Stimulated activated naive CD8-positive, alpha-beta T cell treated with anti-CD3 and anti-CD28 coated beads, Interleukin-15, Interleukin-2, amounts not matched to agents 100 ng/mL and 50 ng/mL, for 24 hours (primary cell): ENCODE measurements at regions not wholly inside any gene's neighbourhood (a gene's known extent, or its start where the extent isn't known, plus 50 kb on each side); places are given as distances from the start of the nearest gene placed in this dataset.
"Not testable (repeated sequence)": the region's sequence is repeated elsewhere in the genome, so short reads cannot be mapped to it uniquely, and the experiment has no call there.

Source experiments
- H3K27ac Mint-ChIP-seq: one replicate; pipeline ENCODE4 v1.8.0; 2021; ENCODE audit warnings: mild to moderate bottlenecking, mixed read lengths
- H3K27me3 Mint-ChIP-seq: one replicate; pipeline ENCODE4 v1.8.0; 2021; ENCODE audit warnings: mixed read lengths
- H3K36me3 Mint-ChIP-seq: one replicate; pipeline ENCODE4 v1.8.0; 2021; ENCODE audit warnings: low read depth, mixed read lengths
- H3K4me1 Mint-ChIP-seq: one replicate; pipeline ENCODE4 v1.8.0; 2021; ENCODE audit warnings: low read depth, mixed read lengths
- H3K4me3 Mint-ChIP-seq: one replicate; pipeline ENCODE4 v1.8.0; 2021; ENCODE audit warnings: mild to moderate bottlenecking, mixed read lengths
- H3K9me3 Mint-ChIP-seq: one replicate; pipeline ENCODE4 v1.8.0; 2021; ENCODE audit warnings: mixed read lengths

- Mint-ChIP-seq H3K4me1 (no peaks in the 10 kb centered on the region), H3K27me3 (no peaks in the 10 kb centered on the region), H3K9me3 (peaks cover 8% of the 10 kb centered on the region), H3K36me3 (no peaks in the 10 kb centered on the region), H3K4me3 (no peak overlapping the region), H3K27ac (no peak overlapping the region)
These were observed 65.7 kb downstream of the SLITRK5 start for GRCh38 chr13:87736849-87737385.

GRCh38 chr13:87754097-87754496, 82.9 kb downstream of the SLITRK5 start:
- H3K9me3 Mint-ChIP-seq: no peaks in the 10 kb centered on the region
- no peak overlapping the region for H3K4me3 Mint-ChIP-seq
- H3K36me3 Mint-ChIP-seq: no peaks in the 10 kb centered on the region
- no peaks in the 10 kb centered on the region for H3K27me3 Mint-ChIP-seq
- H3K4me1 Mint-ChIP-seq: no peaks in the 10 kb centered on the region
- H3K27ac Mint-ChIP-seq: no peak overlapping the region

- Mint-ChIP-seq H3K27ac (no peak overlapping the region), H3K9me3 (peaks cover 6% of the 10 kb centered on the region), H3K4me3 (no peak overlapping the region), H3K36me3 (no peaks in the 10 kb centered on the region), H3K4me1 (no peaks in the 10 kb centered on the region), H3K27me3 (no peaks in the 10 kb centered on the region)
These were observed 98.3 kb downstream of the SLITRK5 start for GRCh38 chr13:87769445-87769844.

GRCh38 chr13:87777387-87777786, 106.2 kb downstream of the SLITRK5 start:
- Mint-ChIP-seq H3K27me3 (no peaks in the 10 kb centered on the region), H3K36me3 (no peaks in the 10 kb centered on the region), H3K4me1 (no peaks in the 10 kb centered on the region), H3K4me3 (no peak overlapping the region), H3K9me3 (no peaks in the 10 kb centered on the region), H3K27ac (no peak overlapping the region)

GRCh38 chr13:87778128-87778527, 107.0 kb downstream of the SLITRK5 start:
- Mint-ChIP-seq H3K36me3 (no peaks in the 10 kb centered on the region), H3K9me3 (no peaks in the 10 kb centered on the region), H3K4me3 (no peak overlapping the region), H3K27ac (no peak overlapping the region), H3K27me3 (no peaks in the 10 kb centered on the region), H3K4me1 (no peaks in the 10 kb centered on the region)

GRCh38 chr13:87779426-87779825, 108.3 kb downstream of the SLITRK5 start:
- H3K27ac Mint-ChIP-seq: no peak overlapping the region
- no peaks in the 10 kb centered on the region for H3K9me3 Mint-ChIP-seq
- H3K4me3 Mint-ChIP-seq: no peak overlapping the region
- H3K36me3 Mint-ChIP-seq: no peaks in the 10 kb centered on the region
- H3K27me3 Mint-ChIP-seq: no peaks in the 10 kb centered on the region
- H3K4me1 Mint-ChIP-seq: no peaks in the 10 kb centered on the region

- no peaks in the 10 kb centered on the region for H3K9me3 Mint-ChIP-seq
- H3K27ac Mint-ChIP-seq: no peak overlapping the region
- no peaks in the 10 kb centered on the region for H3K27me3 Mint-ChIP-seq
- H3K36me3 Mint-ChIP-seq: no peaks in the 10 kb centered on the region
- no peak overlapping the region for H3K4me3 Mint-ChIP-seq
- no peaks in the 10 kb centered on the region for H3K4me1 Mint-ChIP-seq
These were observed 112.2 kb downstream of the SLITRK5 start for GRCh38 chr13:87783366-87783765.

- Mint-ChIP-seq H3K27me3 (no peaks in the 10 kb centered on the region), H3K9me3 (no peaks in the 10 kb centered on the region), H3K27ac (no peak overlapping the region), H3K4me1 (no peaks in the 10 kb centered on the region), H3K36me3 (no peaks in the 10 kb centered on the region), H3K4me3 (no peak overlapping the region)
These were observed 117.2 kb downstream of the SLITRK5 start for GRCh38 chr13:87788363-87788762.

- Mint-ChIP-seq H3K9me3 (no peaks in the 10 kb centered on the region), H3K4me1 (no peaks in the 10 kb centered on the region), H3K36me3 (no peaks in the 10 kb centered on the region), H3K27me3 (no peaks in the 10 kb centered on the region), H3K27ac (no peak overlapping the region), H3K4me3 (no peak overlapping the region)
These were observed 121.7 kb downstream of the SLITRK5 start for GRCh38 chr13:87792878-87793277.

- peaks cover 4% of the 10 kb centered on the region for H3K9me3 Mint-ChIP-seq
- H3K4me3 Mint-ChIP-seq: no peak overlapping the region
- H3K27me3 Mint-ChIP-seq: no peaks in the 10 kb centered on the region
- H3K27ac Mint-ChIP-seq: no peak overlapping the region
- no peaks in the 10 kb centered on the region for H3K36me3 Mint-ChIP-seq
- H3K4me1 Mint-ChIP-seq: no peaks in the 10 kb centered on the region
These were observed 127.4 kb downstream of the SLITRK5 start for GRCh38 chr13:87798536-87798935.

GRCh38 chr13:87810391-87810801, 139.2 kb downstream of the SLITRK5 start:
- Mint-ChIP-seq H3K4me3 (no peak overlapping the region), H3K27me3 (no peaks in the 10 kb centered on the region), H3K27ac (no peak overlapping the region), H3K36me3 (no peaks in the 10 kb centered on the region), H3K4me1 (no peaks in the 10 kb centered on the region), H3K9me3 (peaks cover 4% of the 10 kb centered on the region)

GRCh38 chr13:87810920-87811344, 139.8 kb downstream of the SLITRK5 start:
- Mint-ChIP-seq H3K27ac (no peak overlapping the region), H3K9me3 (peaks cover 4% of the 10 kb centered on the region), H3K36me3 (no peaks in the 10 kb centered on the region), H3K4me1 (no peaks in the 10 kb centered on the region), H3K27me3 (no peaks in the 10 kb centered on the region), H3K4me3 (no peak overlapping the region)

GRCh38 chr13:87814403-87814802, 143.2 kb downstream of the SLITRK5 start:
- Mint-ChIP-seq H3K27ac (no peak overlapping the region), H3K4me3 (no peak overlapping the region), H3K36me3 (no peaks in the 10 kb centered on the region), H3K27me3 (no peaks in the 10 kb centered on the region), H3K4me1 (no peaks in the 10 kb centered on the region), H3K9me3 (peaks cover 4% of the 10 kb centered on the region)

- Mint-ChIP-seq H3K27ac (no peak overlapping the region), H3K4me1 (no peaks in the 10 kb centered on the region), H3K4me3 (no peak overlapping the region), H3K9me3 (no peaks in the 10 kb centered on the region), H3K27me3 (no peaks in the 10 kb centered on the region), H3K36me3 (no peaks in the 10 kb centered on the region)
These were observed 149.1 kb downstream of the SLITRK5 start for GRCh38 chr13:87820241-87820640.

GRCh38 chr13:87821512-87821911, 150.3 kb downstream of the SLITRK5 start:
- H3K36me3 Mint-ChIP-seq: no peaks in the 10 kb centered on the region

GRCh38 chr13:87826301-87826700, 155.1 kb downstream of the SLITRK5 start:
- H3K4me3 Mint-ChIP-seq, H3K4me1 Mint-ChIP-seq, H3K36me3 Mint-ChIP-seq, H3K27me3 Mint-ChIP-seq, H3K27ac Mint-ChIP-seq, H3K9me3 Mint-ChIP-seq: not testable (repeated sequence)

More at GRCh38 chr13:87821512-87821911, 150.3 kb downstream of the SLITRK5 start:
- H3K27ac Mint-ChIP-seq: no peak overlapping the region
- no peaks in the 10 kb centered on the region for H3K27me3 Mint-ChIP-seq
- no peaks in the 10 kb centered on the region for H3K9me3 Mint-ChIP-seq
- H3K4me3 Mint-ChIP-seq: no peak overlapping the region
- H3K4me1 Mint-ChIP-seq: no peaks in the 10 kb centered on the region
